ENCODE measurements at regions not wholly inside any gene's neighbourhood (a gene's known extent, or its start where the extent isn't known, plus 50 kb on each side); places are given as distances from the start of the nearest gene placed in this dataset.
A peak's percentile ranks its signal among the peaks of the same experiment; 100 is the strongest.

GRCh38 chr19:28764066-28764465, 448.9 kb downstream of the UQCRFS1 start:
- DNase-seq: no peak

DNA sequence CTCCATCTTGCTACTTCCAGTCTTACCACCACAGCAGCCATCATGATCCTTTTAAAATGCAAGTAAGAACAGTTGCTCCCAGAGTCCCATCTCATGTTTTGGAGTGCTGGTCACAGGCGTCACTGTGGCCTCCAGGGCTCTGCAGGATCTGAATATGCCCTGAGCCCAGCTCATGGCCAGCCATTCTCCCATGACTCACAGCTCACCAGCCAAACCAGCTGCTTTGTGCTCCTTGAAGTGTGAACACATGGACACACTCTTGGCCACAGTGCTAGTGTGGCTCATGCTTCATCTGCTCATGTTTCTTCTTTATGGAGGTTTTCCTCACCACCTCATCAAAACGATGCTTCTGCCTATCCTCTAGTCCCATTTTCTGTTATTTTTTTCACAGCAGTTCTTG, 466.5 kb downstream of the UQCRFS1 start:
- DNase-seq: no peak

- no peak for DNase-seq
Measured at GRCh38 chr19:28744943-28745342, 468.0 kb downstream of the UQCRFS1 start.

- DNase-seq: no peak
Measured at GRCh38 chr19:28744014-28744413, 468.9 kb downstream of the UQCRFS1 start.

- peak in 6 of 56 donors; percentile 1 to 47 (median 9) for DNase-seq
Measured at GRCh38 chr19:28737021-28737895, 475.7 kb downstream of the UQCRFS1 start.

DNA sequence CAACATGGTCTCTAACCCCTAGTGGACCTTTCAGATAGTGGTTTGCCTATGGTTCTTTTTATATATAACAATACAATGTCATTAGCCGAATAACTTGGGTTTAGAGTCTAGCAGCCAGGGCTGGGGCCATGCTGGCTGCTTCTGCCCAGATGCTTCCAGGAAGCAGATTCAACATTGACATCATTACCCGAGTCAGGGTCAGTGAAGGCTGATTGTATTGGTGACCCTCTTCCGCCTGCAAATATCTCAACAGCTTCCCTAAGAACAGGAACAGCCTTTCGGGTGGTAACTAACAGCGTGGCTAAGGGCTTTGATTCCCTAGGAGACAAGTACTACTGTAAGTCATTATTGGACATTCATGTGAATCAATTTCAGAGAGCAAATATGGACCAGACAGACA, 476.4 kb downstream of the UQCRFS1 start:
- DNase-seq: no peak

GRCh38 chr19:28731577-28731976, 481.4 kb downstream of the UQCRFS1 start:
- no peak for DNase-seq

DNA sequence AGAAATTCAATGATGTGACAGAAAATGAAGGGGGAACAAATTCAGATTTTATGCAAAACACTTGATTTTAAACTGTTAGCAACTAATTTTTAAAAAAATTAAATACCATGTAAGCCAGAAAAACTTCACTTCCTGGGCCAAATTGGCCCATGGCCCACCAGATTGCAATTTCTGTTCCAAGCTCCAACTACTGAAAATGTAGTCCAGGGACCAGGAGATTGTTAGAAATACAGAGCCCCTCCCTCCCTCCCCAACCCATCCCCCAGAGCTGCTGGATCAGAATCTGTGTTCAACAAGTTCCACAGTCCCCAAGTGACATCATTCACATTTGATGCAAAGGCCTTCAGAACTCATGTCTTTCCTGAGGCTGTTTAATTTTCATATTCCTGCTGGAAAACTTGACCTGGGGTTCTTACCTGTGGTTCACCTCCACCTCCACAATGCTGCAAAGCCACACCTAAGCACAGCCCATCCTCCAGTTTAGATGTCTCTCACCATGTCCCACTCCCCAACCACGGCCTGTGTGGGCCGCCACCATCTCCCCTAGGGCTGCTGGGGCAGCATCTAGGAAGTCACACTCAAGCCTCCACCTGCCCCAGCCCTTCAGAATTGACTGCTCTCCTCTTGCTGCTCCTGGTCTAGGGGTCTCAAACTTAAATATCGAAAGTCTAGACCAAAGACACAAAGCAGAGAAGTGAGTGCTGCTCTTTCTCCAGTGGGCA, 482.0 kb downstream of the UQCRFS1 start:
- DNase-seq: no peak

DNA sequence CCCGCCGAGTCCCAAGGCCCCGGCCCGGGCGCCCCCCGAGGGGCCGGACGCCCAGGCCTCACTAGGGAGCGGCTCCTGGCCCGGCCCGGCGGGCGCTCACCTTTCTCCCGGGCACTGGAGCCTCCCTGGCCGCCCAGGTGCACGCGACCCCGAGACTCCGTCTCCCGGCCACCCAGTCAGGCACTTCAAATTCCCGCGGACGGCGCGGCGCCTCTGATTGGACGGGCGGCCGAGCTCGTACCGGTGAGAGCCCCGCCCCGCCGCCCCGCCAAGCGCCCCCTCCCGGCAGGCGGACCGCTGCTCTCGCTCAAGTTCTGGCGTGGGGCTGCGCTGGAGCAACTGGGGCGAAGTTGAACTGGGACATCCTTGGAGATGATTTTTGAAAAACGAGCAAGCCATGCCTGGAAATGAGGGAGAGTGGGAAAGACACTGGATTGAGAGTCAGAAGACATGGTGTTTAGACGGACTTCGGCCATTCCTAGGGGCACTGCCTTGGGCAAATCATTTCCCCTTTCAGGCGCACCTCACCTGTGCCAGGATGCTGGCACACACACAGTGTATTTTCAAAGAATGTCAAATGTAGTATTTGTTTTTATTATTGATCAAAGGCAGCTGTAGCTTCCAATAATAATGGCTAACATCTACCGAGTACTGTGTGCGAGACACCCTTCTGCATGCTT, 485.3 kb downstream of the UQCRFS1 start:
- peak in 5 of 56 donors; percentile 4 to 49 (median 6) for DNase-seq

GRCh38 chr19:28726533-28727479, 486.1 kb downstream of the UQCRFS1 start:
- DNase-seq: no peak

GRCh38 chr19:28718909-28719308, 494.0 kb downstream of the UQCRFS1 start:
- DNase-seq: no peak

- DNase-seq: no peak
Measured at GRCh38 chr19:28715157-28715556, 497.8 kb downstream of the UQCRFS1 start.

DNA sequence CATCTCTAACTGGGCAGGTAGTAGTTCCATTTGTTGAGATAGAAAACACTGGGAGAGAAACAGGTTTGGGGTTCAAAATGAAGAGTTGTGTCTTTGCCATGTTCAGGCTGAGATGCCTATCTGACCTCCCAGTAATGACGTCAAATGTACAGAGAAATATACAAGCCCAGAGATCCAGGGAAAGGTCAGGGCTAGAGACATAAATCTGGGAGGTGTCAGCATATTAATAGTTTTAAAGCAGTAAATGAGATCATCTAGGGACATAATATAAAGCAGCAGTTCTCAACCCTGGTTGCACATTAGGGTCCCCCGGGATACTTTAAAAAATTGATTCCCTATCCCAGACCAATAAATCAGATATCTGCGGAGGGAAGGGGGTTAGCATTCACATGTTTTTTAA, 501.5 kb downstream of the UQCRFS1 start:
- no peak for DNase-seq

GRCh38 chr19:28710278-28710677, 502.7 kb downstream of the UQCRFS1 start:
- DNase-seq: peak in 2 of 56 donors; percentile 11 to 61

DNA sequence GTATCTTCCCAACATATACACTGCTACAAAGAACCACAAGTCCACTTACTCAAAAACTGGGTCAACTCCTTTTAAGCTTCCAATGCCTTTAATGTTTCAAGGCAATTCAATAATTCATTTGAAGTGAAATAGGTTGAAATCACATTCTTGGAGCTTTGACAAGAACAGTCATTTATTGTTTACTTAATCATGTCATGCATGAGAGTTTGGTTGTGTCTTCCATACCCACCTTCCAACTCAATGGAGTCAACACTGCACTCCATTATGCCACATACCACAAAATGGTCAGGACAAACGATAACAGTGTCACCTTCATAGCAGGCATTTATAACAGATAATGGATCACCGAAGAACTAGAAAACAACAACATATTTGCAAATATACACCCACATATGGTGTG, 506.3 kb downstream of the UQCRFS1 start:
- DNase-seq: no peak

- no peak for DNase-seq
Measured at GRCh38 chr19:28705008-28705407, 507.9 kb downstream of the UQCRFS1 start.

GRCh38 chr19:28703400-28703956, 509.5 kb downstream of the UQCRFS1 start:
- DNase-seq: no peak

GRCh38 chr19:28701491-28701890, 511.5 kb downstream of the UQCRFS1 start:
- no peak for DNase-seq

DNA sequence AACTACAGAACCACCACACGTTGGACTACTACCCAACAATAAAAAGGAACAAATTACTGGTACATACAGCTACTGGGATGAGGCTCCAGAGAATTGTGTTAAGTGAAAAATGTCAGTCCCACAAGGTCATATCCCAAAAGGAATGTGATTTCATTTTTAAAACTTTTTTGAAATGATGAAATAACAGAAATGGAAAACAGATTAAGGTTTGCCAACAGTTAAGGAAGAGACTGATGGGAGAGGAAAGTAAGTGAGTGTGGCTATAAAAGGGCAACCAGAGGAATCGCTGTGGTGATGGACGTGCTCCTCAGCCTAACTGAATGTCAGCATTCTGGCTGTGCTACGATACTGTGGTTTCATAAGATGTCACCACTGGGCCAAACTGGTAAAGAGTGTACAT, 512.8 kb downstream of the UQCRFS1 start:
- DNase-seq: no peak

DNA sequence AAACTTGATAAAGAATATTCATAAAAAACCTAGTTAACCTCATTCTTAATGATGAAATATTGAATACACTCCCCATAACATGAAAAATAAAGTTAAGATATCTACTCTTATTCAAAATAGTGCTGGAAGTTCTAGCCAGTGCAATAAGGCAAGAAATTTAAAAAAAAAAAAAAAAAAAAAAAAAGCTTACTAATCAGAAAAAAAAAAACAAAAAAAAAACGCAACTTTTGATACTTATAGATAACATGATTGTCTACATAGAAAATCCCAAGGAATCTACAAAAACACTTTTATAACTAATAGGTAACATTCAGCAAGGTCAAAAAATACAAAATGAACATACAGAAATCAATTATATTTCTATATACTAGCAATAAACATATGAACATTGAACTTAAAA, 515.6 kb downstream of the UQCRFS1 start:
- no peak for DNase-seq

- DNase-seq: no peak
Measured at GRCh38 chr19:28694812-28695211, 518.1 kb downstream of the UQCRFS1 start.

All from amygdala (tissue), 56 donors.